ENCODE measurements at regions not wholly inside any gene's neighbourhood (a gene's known extent, or its start where the extent isn't known, plus 50 kb on each side); places are given as distances from the start of the nearest gene placed in this dataset.

DNA sequence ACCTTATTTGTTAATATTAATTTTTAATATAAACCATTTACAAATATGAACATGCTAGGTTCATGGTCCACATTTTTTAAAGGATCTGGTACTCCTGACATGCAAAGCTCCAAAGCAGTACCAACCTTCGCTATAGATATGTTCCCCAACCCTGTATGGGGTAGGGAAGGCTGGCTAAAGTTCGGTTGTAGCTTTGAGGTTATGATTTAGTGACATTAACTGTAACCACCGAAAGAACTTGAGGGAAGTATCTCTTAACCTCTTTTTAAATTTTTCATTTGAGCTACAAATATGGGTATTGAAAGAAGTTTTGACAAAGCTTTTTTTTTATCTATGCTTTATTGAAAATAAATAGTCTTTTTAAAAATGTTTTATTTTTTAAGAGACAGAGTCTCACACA lies 115.5 kb downstream of the DYRK2 start:
- H3K27ac ChIP-seq (ENCODE audit: low read depth in 2 of 2, low read length in 1 of 2) = no peak overlapping the region
- no peaks in the 10 kb centered on the region for H4K20me1 ChIP-seq (ENCODE audit: insufficient read depth)
- CTCF ChIA-PET = interaction anchor here (1.2 kb wide), 1 partner anchor 19 kb away, joined by 3 read pairs; no protein-coding TSS in a partner anchor
- H3K9ac ChIP-seq = no peak overlapping the region
- H3K9me3 ChIP-seq = no peaks in the 10 kb centered on the region
- H3K4me2 ChIP-seq = no peak overlapping the region
- no peak overlapping the region for H3K4me3 ChIP-seq (ENCODE audit: low read depth in 2 of 2, low read length in 1 of 2)
- no peak for TF ChIP-seq GABPA (IDR thresholded peaks at IDR 0.05; ENCODE audit: low read depth)
- no peak for TF ChIP-seq FOXJ3 (CRISPR knock-in tag; IDR thresholded peaks at IDR 0.05)
- TF ChIP-seq POLR2AphosphoS5 (IDR thresholded peaks at IDR 0.05; ENCODE audit: low read depth, low read length) = no peak
- TF ChIP-seq IRF3 (IDR thresholded peaks at IDR 0.05; ENCODE audit: low read depth, low read length) = no peak
- TF ChIP-seq, protein P1, sequence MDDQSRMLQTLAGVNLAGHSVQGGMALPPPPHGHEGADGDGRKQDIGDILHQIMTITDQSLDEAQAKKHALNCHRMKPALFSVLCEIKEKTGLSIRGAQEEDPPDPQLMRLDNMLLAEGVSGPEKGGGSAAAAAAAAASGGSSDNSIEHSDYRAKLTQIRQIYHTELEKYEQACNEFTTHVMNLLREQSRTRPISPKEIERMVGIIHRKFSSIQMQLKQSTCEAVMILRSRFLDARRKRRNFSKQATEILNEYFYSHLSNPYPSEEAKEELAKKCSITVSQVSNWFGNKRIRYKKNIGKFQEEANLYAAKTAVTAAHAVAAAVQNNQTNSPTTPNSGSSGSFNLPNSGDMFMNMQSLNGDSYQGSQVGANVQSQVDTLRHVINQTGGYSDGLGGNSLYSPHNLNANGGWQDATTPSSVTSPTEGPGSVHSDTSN (IDR thresholded peaks at IDR 0.05) = no peak
- TF ChIP-seq, protein P2, sequence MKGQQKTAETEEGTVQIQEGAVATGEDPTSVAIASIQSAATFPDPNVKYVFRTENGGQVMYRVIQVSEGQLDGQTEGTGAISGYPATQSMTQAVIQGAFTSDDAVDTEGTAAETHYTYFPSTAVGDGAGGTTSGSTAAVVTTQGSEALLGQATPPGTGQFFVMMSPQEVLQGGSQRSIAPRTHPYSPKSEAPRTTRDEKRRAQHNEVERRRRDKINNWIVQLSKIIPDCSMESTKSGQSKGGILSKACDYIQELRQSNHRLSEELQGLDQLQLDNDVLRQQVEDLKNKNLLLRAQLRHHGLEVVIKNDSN (IDR thresholded peaks at IDR 0.05; ENCODE audit: borderline replicate concordance, low read depth) = no peak
- no peak for TF ChIP-seq CTCF (IDR thresholded peaks at IDR 0.05)
- no peak for TF ChIP-seq USF2 (IDR thresholded peaks at IDR 0.05; ENCODE audit: borderline replicate concordance, low read depth, low read length)
- TF ChIP-seq, protein P3, sequence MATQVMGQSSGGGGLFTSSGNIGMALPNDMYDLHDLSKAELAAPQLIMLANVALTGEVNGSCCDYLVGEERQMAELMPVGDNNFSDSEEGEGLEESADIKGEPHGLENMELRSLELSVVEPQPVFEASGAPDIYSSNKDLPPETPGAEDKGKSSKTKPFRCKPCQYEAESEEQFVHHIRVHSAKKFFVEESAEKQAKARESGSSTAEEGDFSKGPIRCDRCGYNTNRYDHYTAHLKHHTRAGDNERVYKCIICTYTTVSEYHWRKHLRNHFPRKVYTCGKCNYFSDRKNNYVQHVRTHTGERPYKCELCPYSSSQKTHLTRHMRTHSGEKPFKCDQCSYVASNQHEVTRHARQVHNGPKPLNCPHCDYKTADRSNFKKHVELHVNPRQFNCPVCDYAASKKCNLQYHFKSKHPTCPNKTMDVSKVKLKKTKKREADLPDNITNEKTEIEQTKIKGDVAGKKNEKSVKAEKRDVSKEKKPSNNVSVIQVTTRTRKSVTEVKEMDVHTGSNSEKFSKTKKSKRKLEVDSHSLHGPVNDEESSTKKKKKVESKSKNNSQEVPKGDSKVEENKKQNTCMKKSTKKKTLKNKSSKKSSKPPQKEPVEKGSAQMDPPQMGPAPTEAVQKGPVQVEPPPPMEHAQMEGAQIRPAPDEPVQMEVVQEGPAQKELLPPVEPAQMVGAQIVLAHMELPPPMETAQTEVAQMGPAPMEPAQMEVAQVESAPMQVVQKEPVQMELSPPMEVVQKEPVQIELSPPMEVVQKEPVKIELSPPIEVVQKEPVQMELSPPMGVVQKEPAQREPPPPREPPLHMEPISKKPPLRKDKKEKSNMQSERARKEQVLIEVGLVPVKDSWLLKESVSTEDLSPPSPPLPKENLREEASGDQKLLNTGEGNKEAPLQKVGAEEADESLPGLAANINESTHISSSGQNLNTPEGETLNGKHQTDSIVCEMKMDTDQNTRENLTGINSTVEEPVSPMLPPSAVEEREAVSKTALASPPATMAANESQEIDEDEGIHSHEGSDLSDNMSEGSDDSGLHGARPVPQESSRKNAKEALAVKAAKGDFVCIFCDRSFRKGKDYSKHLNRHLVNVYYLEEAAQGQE (IDR thresholded peaks at IDR 0.05; ENCODE audit: low read depth, low read length) = no peak
- TF ChIP-seq EZH2phosphoT487 (IDR thresholded peaks at IDR 0.05; ENCODE audit: borderline replicate concordance, low read depth) = no peak
- no peak for TF ChIP-seq EP300 (IDR thresholded peaks at IDR 0.05; ENCODE audit: borderline replicate concordance in 1 of 2, low read depth in 1 of 2, low read length in 1 of 2)
- TF ChIP-seq JUND (IDR thresholded peaks at IDR 0.05) = no peak
- no peak for TF ChIP-seq RXRA (IDR thresholded peaks at IDR 0.05; ENCODE audit: borderline replicate concordance, low read depth)
- TF ChIP-seq SMC3 (IDR thresholded peaks at IDR 0.05; ENCODE audit: low read depth, low read length) = no peak
- no peak for TF ChIP-seq TCF12 (IDR thresholded peaks at IDR 0.05)
- TF ChIP-seq SIN3A (IDR thresholded peaks at IDR 0.05; ENCODE audit: borderline replicate concordance, low read depth, low read length) = no peak
- no peak for TF ChIP-seq YY1 (IDR thresholded peaks at IDR 0.05; ENCODE audit: low read depth)
- no peaks in the 10 kb centered on the region for H3K79me2 ChIP-seq (ENCODE audit: insufficient read depth)
- peaks cover 1 to 13% of the 10 kb centered on the region in 2 experiments; a peak in 2 of 4 replicates for H3K4me1 ChIP-seq (ENCODE audit: control insufficient read depth in 1 of 2, insufficient read depth in 2 of 2, low read depth in 1 of 2, low read length in 1 of 2)
- POLR2A ChIA-PET = no interaction called here
- no peaks in the 10 kb centered on the region for H3K9me2 ChIP-seq
- WGBS (ENCODE audit: low lambda C conversion rate) = 89% methylated on average over 3 of the region's 3 CpGs
- H3K36me3 ChIP-seq (replicated peaks in 1 of 2; ENCODE audit: control insufficient read depth in 1 of 2, insufficient read depth in 2 of 2, low read length in 1 of 2) = no peaks in the 10 kb centered on the region
- peaks cover 9% of the 10 kb centered on the region for H3F3A ChIP-seq (replicated peaks; ENCODE audit: insufficient read depth)
- no peak overlapping the region for H2AFZ ChIP-seq (ENCODE audit: low read depth)
- H3K27me3 ChIP-seq (ENCODE audit: insufficient read depth) = no peaks in the 10 kb centered on the region
- no peak for DNase-seq

All from SK-N-SH (cell line).